ENCODE measurements at regions not wholly inside any gene's neighbourhood (a gene's known extent, or its start where the extent isn't known, plus 50 kb on each side); places are given as distances from the start of the nearest gene placed in this dataset.

DNA sequence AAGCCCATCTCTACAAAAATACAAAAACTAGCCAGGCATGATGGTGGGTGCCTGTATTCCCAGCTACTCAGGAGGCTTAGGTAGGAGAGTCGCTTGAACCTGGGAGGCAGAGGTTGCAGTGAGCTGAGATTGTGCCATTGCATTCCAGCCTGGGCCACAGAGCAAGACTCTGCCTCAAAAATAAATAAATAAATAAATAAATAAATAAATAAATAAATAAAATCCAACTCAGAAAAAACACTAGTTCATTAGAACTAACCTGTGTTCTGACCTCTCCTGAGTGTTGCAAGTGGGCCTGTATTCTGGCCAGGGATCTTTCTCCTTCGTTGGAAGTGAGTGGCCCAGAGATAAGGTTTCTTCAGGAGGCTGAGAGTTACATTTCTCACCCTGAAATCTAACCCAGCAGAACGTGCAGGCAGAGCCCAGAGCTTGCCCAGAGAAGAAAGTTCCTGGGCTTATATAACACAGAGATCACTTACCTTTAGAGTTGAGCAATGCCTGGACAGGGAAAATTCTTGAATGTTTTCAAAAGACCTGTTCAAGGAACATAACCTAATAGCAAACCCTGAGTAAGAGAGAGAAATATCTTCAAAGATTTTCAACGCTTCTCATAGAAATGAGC lies 583.9 kb downstream of the MCTP2 start:
- TF ChIP-seq EZH2 (optimal IDR thresholded peaks at IDR 0.05; ENCODE audit: low read depth, low read length): no peak
- no peak for TF ChIP-seq EZH2phosphoT487 (IDR thresholded peaks at IDR 0.05; ENCODE audit: low read length)
- TF ChIP-seq CTCF (IDR thresholded peaks at IDR 0.05; ENCODE audit: low read length): no peak
- no peak for DNase-seq
- Histone ChIP-seq H4K20me1 (ENCODE audit: insufficient read depth, low read length) (no peaks in the 10 kb centered on the region), H3K4me2 (ENCODE audit: low read depth, low read length) (no peak overlapping the region), H3K79me2 (ENCODE audit: low read length) (no peaks in the 10 kb centered on the region), H3K27me3 (replicated peaks; ENCODE audit: insufficient read depth, low read length) (no peaks in the 10 kb centered on the region), H3F3A (ENCODE audit: insufficient read depth, low read length) (no peaks in the 10 kb centered on the region), H3K27ac (ENCODE audit: low read length) (no peak overlapping the region), H3K36me3 (replicated peaks; ENCODE audit: insufficient read depth, low read length) (no peaks in the 10 kb centered on the region), H3K4me3 (ENCODE audit: low read length) (no peak overlapping the region), H2AFZ (ENCODE audit: low read length) (no peak overlapping the region), H3K9ac (ENCODE audit: low read length) (no peak overlapping the region), H3K9me2 (replicated peaks; ENCODE audit: insufficient read depth, low read length) (no peaks in the 10 kb centered on the region), H3K9me3 (replicated peaks; ENCODE audit: insufficient read depth, low read length) (no peaks in the 10 kb centered on the region), H3K4me1 (ENCODE audit: low read length) (no peaks in the 10 kb centered on the region)

DNA sequence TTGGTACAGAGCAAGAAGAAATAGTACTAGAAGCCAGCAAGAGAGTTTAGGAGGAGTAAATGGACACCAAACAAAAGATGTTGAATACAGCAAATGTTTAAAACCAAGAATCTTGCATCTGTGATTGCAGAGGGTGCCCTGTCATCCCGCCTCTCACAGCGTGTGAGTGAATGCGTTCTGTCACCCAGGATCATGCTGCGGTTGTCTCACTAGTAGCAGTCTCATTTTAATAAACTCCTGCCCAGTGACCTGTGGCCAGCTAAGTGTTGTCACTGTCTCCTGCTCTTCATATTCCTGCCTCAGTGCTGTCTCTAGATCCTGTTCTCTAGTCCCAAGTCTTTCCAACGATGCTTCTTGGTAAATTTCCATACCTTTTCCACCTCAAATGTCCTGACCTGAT lies 584.6 kb downstream of the MCTP2 start:
- Histone ChIP-seq H3F3A (ENCODE audit: insufficient read depth, low read length) (no peaks in the 10 kb centered on the region), H3K4me1 (ENCODE audit: low read length) (no peaks in the 10 kb centered on the region), H3K9me3 (replicated peaks; ENCODE audit: insufficient read depth, low read length) (no peaks in the 10 kb centered on the region), H4K20me1 (ENCODE audit: insufficient read depth, low read length) (no peaks in the 10 kb centered on the region), H2AFZ (ENCODE audit: low read length) (no peak overlapping the region), H3K9ac (ENCODE audit: low read length) (no peak overlapping the region), H3K9me2 (replicated peaks; ENCODE audit: insufficient read depth, low read length) (no peaks in the 10 kb centered on the region), H3K4me2 (ENCODE audit: low read depth, low read length) (no peak overlapping the region), H3K36me3 (replicated peaks; ENCODE audit: insufficient read depth, low read length) (no peaks in the 10 kb centered on the region), H3K27ac (ENCODE audit: low read length) (no peak overlapping the region), H3K4me3 (ENCODE audit: low read length) (no peak overlapping the region), H3K79me2 (ENCODE audit: low read length) (no peaks in the 10 kb centered on the region), H3K27me3 (replicated peaks; ENCODE audit: insufficient read depth, low read length) (no peaks in the 10 kb centered on the region)
- no peak for TF ChIP-seq EZH2phosphoT487 (IDR thresholded peaks at IDR 0.05; ENCODE audit: low read length)
- TF ChIP-seq CTCF (IDR thresholded peaks at IDR 0.05; ENCODE audit: low read length): no peak
- TF ChIP-seq EZH2 (optimal IDR thresholded peaks at IDR 0.05; ENCODE audit: low read depth, low read length): no peak
- DNase-seq: no peak

DNA sequence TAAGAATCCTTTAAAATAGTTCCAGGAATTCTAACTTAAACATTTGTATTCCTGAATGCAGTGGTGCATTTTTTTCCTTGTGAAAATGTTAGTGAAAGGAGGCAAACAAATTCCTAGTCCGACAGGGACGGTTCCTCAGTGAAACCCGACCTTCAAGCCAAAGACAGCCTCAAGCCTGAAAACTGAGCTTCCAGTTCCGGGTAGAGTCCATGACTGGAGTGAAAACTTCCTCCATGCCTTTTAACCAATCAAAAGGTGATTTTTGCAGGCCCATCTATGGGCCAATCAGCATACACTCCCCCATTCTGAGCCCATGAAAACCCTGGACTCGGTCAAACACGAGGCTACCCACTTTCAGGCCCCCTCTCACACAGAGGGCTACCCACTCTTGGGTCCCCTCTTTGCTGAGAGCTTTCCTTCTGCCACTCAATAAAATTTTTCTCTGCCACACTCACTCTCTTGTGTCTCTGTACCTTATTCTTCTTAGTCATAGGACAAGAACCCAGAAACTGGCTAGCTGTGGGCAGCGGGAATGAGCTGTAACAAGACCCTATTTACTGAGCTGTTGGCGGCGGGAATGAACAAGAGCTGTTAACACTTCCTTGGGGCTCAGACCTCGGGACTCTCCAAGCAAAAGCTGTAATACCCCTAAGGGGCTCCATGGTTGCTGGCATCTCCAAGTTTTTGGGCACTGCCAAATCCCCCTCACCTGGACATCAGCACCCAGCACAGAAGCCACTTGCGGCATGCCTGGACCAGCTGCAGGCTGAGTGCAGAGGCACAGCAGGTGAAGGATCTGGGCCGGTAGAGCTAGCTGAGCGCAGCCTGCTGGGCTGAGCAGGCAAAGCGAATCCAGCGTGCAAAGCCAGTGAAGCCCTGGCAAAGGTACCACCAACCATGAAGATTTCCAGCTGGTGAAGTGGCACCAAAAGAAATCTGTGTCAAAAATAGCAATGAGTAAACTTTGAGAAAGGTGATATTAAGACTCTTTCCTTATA lies 598.8 kb downstream of the MCTP2 start:
- Histone ChIP-seq H4K20me1 (ENCODE audit: insufficient read depth, low read length) (no peaks in the 10 kb centered on the region), H3K9me3 (replicated peaks; ENCODE audit: insufficient read depth, low read length) (no peaks in the 10 kb centered on the region), H3K4me1 (ENCODE audit: low read length) (no peaks in the 10 kb centered on the region), H3K36me3 (replicated peaks; ENCODE audit: insufficient read depth, low read length) (no peaks in the 10 kb centered on the region), H3K79me2 (ENCODE audit: low read length) (no peaks in the 10 kb centered on the region), H2AFZ (ENCODE audit: low read length) (no peak overlapping the region), H3K9me2 (replicated peaks; ENCODE audit: insufficient read depth, low read length) (no peaks in the 10 kb centered on the region), H3F3A (ENCODE audit: insufficient read depth, low read length) (no peaks in the 10 kb centered on the region), H3K9ac (ENCODE audit: low read length) (no peak overlapping the region), H3K27me3 (replicated peaks; ENCODE audit: insufficient read depth, low read length) (no peaks in the 10 kb centered on the region), H3K4me2 (ENCODE audit: low read depth, low read length) (no peak overlapping the region), H3K27ac (ENCODE audit: low read length) (no peak overlapping the region), H3K4me3 (ENCODE audit: low read length) (no peak overlapping the region)
- TF ChIP-seq CTCF (IDR thresholded peaks at IDR 0.05; ENCODE audit: low read length): no peak
- DNase-seq: no peak

All from MM.1S (cell line).